IMR-90 (cell line): ENCODE measurements at regions not wholly inside any gene's neighbourhood (a gene's known extent, or its start where the extent isn't known, plus 50 kb on each side); places are given as distances from the start of the nearest gene placed in this dataset.

Experiments used
- ATAC-seq: fragments of 200-7000 bp; cut with Tn5 transposase; 2 replicates; pipeline ENCODE4 v1.9.1; 2020; ENCODE audit warnings: low read depth, mild to moderate bottlenecking, moderate library complexity
- BruUV-seq: library from RNA; stranded (reverse); fragments of 400-500 nt; replicated peaks from 2 replicates; lab custom pipeline; 2021; lab: Mats Ljungman, UMichigan
- CTCF ChIA-PET: fragments of 300-600 bp; formaldehyde crosslinking; extraction: SDS; loops from one replicate; lab custom pipeline; 2021; ENCODE audit warnings: antibody characterized with exemption; lab: Yijun Ruan, JAX
- POLR2A ChIA-PET: fragments of 300-600 bp; sonication (Branson Sonifier 250); formaldehyde crosslinking; loops from one replicate; lab custom pipeline; 2022; ENCODE audit warnings: antibody characterized with exemption; ENCODE audit not compliant: unreplicated experiment; lab: Charles Lee
- DNase-seq: peaks from one replicate; pipeline ENCODE4 v3.0.0; 2013
- H2AFZ ChIP-seq: replicated peaks from 2 replicates; pipeline ENCODE3; 2013; ENCODE audit warnings: low read length, mild to moderate bottlenecking; ENCODE audit not compliant: poor library complexity
- H2AK5ac ChIP-seq: 2 replicates; pipeline ENCODE4 v1.6.1; 2013; ENCODE audit warnings: low read depth, low read length, inconsistent platforms
- H2AK9ac ChIP-seq: replicated peaks from 2 replicates; pipeline ENCODE3; 2013; ENCODE audit warnings: mild to moderate bottlenecking, low read depth, low read length, moderate library complexity; ENCODE audit not compliant: poor library complexity
- H2BK120ac ChIP-seq: 2 replicates; pipeline ENCODE4 v1.6.1; 2013; ENCODE audit warnings: low read depth, low read length, inconsistent platforms
- H2BK15ac ChIP-seq: 3 replicates; pipeline ENCODE4 v1.6.1; 2013; ENCODE audit warnings: low read depth, low read length, inconsistent platforms
- H2BK20ac ChIP-seq: 2 replicates; pipeline ENCODE4 v1.6.1; 2013; ENCODE audit warnings: low read depth, mild to moderate bottlenecking, inconsistent platforms, low read length, moderate library complexity
- H2BK5ac ChIP-seq: 2 replicates; pipeline ENCODE4 v1.6.1; 2013; ENCODE audit warnings: mild to moderate bottlenecking, low read depth, low read length, inconsistent platforms; ENCODE audit not compliant: poor library complexity, severe bottlenecking
- H3K14ac ChIP-seq: replicated peaks from 2 replicates; pipeline ENCODE4 v1.6.1; 2013; ENCODE audit warnings: low read depth, low read length, inconsistent platforms
- H3K18ac ChIP-seq: 2 replicates; pipeline ENCODE4 v1.6.1; 2013; ENCODE audit warnings: low read depth, low read length, control low read depth
- H3K23ac ChIP-seq: 2 replicates; pipeline ENCODE4 v1.6.1; 2013; ENCODE audit warnings: low read depth, low read length, inconsistent platforms
- H3K27ac ChIP-seq: 2 replicates; pipeline ENCODE4 v1.5.1; 2013; ENCODE audit warnings: mild to moderate bottlenecking, control low read depth, low read length; ENCODE audit not compliant: insufficient read depth
- H3K27me3 ChIP-seq: 2 replicates; pipeline ENCODE4 v1.6.1; 2013; ENCODE audit warnings: low read length; ENCODE audit not compliant: control insufficient read depth, insufficient read depth
- H3K36me3 ChIP-seq: 2 replicates; pipeline ENCODE4 v1.6.1; 2013; ENCODE audit warnings: low read length, mixed read lengths; ENCODE audit not compliant: control insufficient read depth, insufficient read depth
- H3K4ac ChIP-seq: 2 replicates; pipeline ENCODE4 v1.6.1; 2013; ENCODE audit warnings: low read depth, low read length, inconsistent platforms
- H3K4me1 ChIP-seq: 2 replicates; pipeline ENCODE4 v1.6.1; 2013; ENCODE audit warnings: low read length, mixed read lengths; ENCODE audit not compliant: control insufficient read depth, insufficient read depth
- H3K4me2 ChIP-seq: 2 replicates; pipeline ENCODE4 v1.6.1; 2013; ENCODE audit warnings: low read depth, mild to moderate bottlenecking, control low read depth, low read length, moderate library complexity
- H3K4me3 ChIP-seq: 2 replicates; pipeline ENCODE4 v1.5.1; 2013; ENCODE audit warnings: low read depth, mild to moderate bottlenecking, control low read depth, low read length, moderate library complexity; ENCODE audit not compliant: insufficient read depth
- H3K56ac ChIP-seq: 2 replicates; pipeline ENCODE4 v1.6.1; 2013; ENCODE audit warnings: low read length, inconsistent platforms; ENCODE audit not compliant: insufficient read depth; ENCODE audit errors: extremely low read depth
- H3K79me1 ChIP-seq, 2 experiments: 2 replicates each; pipeline ENCODE4 v1.6.1; 2013; ENCODE audit warnings: low read length in 2 of 2, inconsistent platforms in 1 of 2, low read depth in 1 of 2
- H3K9ac ChIP-seq: 2 replicates; pipeline ENCODE4 v1.6.1; 2013; ENCODE audit warnings: low read depth, low read length, control low read depth
- H3K9me1 ChIP-seq: 2 replicates; pipeline ENCODE4 v1.6.1; 2013; ENCODE audit warnings: low read length, inconsistent platforms; ENCODE audit not compliant: insufficient read depth
- H3K9me3 ChIP-seq: 2 replicates; pipeline ENCODE4 v1.6.1; 2013; ENCODE audit warnings: low read length; ENCODE audit not compliant: control insufficient read depth, insufficient read depth
- H4K20me1 ChIP-seq: 2 replicates; pipeline ENCODE4 v1.6.1; 2013; ENCODE audit warnings: low read length, inconsistent platforms; ENCODE audit not compliant: insufficient read depth
- H4K5ac ChIP-seq: 2 replicates; pipeline ENCODE4 v1.6.1; 2013; ENCODE audit warnings: mild to moderate bottlenecking, low read depth, low read length, control low read depth
- H4K8ac ChIP-seq, 2 experiments: 2 replicates each; pipeline ENCODE4 v1.6.1; 2013; ENCODE audit warnings: low read depth in 2 of 2, low read length in 2 of 2, control low read depth in 1 of 2, inconsistent platforms in 1 of 2
- H4K91ac ChIP-seq: 2 replicates; pipeline ENCODE4 v1.6.1; 2013; ENCODE audit warnings: low read depth, low read length, inconsistent platforms; ENCODE audit not compliant: insufficient read depth
- BHLHE40 ChIP-seq: fragments of 150-350 bp; IDR thresholded peaks from 2 replicates; pipeline ENCODE4 v1.6.1; 2016; ENCODE audit warnings: mild to moderate bottlenecking, low read depth, low read length
- CHD1 ChIP-seq: IDR thresholded peaks from 2 replicates; pipeline ENCODE4 v1.6.1; 2012; ENCODE audit warnings: low read depth, low read length, improper control_type of control experiment
- CTCF ChIP-seq: conservative IDR thresholded peaks from 2 replicates; pipeline ENCODE4 v1.5.1; 2012; ENCODE audit warnings: mild to moderate bottlenecking, low read depth, low read length, improper control_type of control experiment
- FOS ChIP-seq: fragments of 150-350 bp; IDR thresholded peaks from 2 replicates; pipeline ENCODE4 v1.6.1; 2016; ENCODE audit warnings: low read depth, low read length
- MAZ ChIP-seq: IDR thresholded peaks from 2 replicates; pipeline ENCODE4 v1.6.1; 2012; ENCODE audit warnings: low read depth, mild to moderate bottlenecking, low read length, improper control_type of control experiment, moderate library complexity, borderline replicate concordance
- MXI1 ChIP-seq: IDR thresholded peaks from 2 replicates; pipeline ENCODE4 v1.6.1; 2012; ENCODE audit warnings: low read depth, mild to moderate bottlenecking, low read length, moderate library complexity, borderline replicate concordance
- POLR2A ChIP-seq: IDR thresholded peaks from 2 replicates; pipeline ENCODE4 v1.6.1; 2012; ENCODE audit warnings: mild to moderate bottlenecking, low read depth, low read length
- RCOR1 ChIP-seq: IDR thresholded peaks from 2 replicates; pipeline ENCODE4 v1.6.1; 2012; ENCODE audit warnings: mild to moderate bottlenecking, low read length, improper control_type of control experiment; ENCODE audit not compliant: insufficient replicate concordance
- WGBS, 2 experiments: methylation state at CpG; one replicate each; pipeline versions ENCODE4 v1.1.5 to v1.1.7; 2013; ENCODE audit warnings: missing lambda C conversion rate in 2 of 2; ENCODE audit not compliant: insufficient read length in 1 of 2; ENCODE audit errors: extremely low coverage in 2 of 2; 5-methylcytosine and 5-hydroxymethylcytosine counted together
- dilution Hi-C: fragments of 300-500 bp; cut with HindIII; formaldehyde crosslinking; loops from one replicate; pipeline ENCODE4 v1.14.3; 2018; ENCODE audit warnings: low sequenced_read_pairs; ENCODE audit not compliant: unreplicated experiment
- in situ Hi-C: fragments of 300-500 bp; cut with MboI; formaldehyde crosslinking; loops from 3 replicates; pipeline ENCODE4 v1.14.3; 2019; ENCODE audit warnings: low sequenced_read_pairs, inconsistent platforms, mixed read lengths
- intact Hi-C: fragments of 100-400 bp; cut with micrococcal nuclease; formaldehyde crosslinking; loops from 2 replicates; pipeline ENCODE4 v1.10.0; 2022

DNA sequence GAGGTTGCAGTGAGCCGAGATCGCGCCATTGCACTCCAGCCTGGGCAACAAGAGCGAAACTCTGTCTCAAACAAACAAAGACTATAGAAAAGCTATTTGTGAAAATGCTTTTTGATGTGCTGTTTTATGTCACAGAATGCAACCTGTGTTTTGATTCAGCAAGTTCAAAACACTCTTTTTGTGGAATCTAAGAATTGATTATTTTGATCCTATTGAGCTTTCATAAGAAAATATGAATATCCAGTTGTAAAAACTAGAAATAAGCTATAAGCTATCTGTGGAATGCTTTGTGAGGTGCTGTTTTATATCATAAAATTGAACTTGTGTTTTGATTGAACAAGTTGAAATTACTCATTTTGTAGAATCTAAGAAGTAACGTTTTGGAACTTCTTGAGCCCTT, 110.7 kb upstream of the VPREB1 start:
- no peak overlapping the region for H3K14ac ChIP-seq
- no peaks in the 10 kb centered on the region for H3K9me1 ChIP-seq
- in situ Hi-C loops (no loop called here), dilution Hi-C loops (no loop called here), intact Hi-C loops (no loop called here)
- H2BK15ac ChIP-seq = no peak overlapping the region
- CTCF ChIA-PET = no interaction called here
- no peak for ATAC-seq
- H3K27ac ChIP-seq = no peak overlapping the region
- H2BK20ac ChIP-seq = no peak overlapping the region
- no peak overlapping the region for H3K56ac ChIP-seq
- no peak overlapping the region for H3K4me2 ChIP-seq
- no peak overlapping the region for H2BK120ac ChIP-seq
- H3K4me3 ChIP-seq = no peak overlapping the region
- no peaks in the 10 kb centered on the region for H3K36me3 ChIP-seq
- H4K5ac ChIP-seq = no peak overlapping the region
- no peak overlapping the region for H4K91ac ChIP-seq
- peaks cover 21% of the 10 kb centered on the region for H3K27me3 ChIP-seq
- H3K9ac ChIP-seq = no peak overlapping the region
- no peaks in the 10 kb centered on the region for H3K79me1 ChIP-seq
- POLR2A ChIA-PET = no interaction called here
- no peak overlapping the region for H2AK5ac ChIP-seq
- no CpG with 5 or more reads among the region's 5 CpGs for WGBS, 2 experiments
- no peaks in the 10 kb centered on the region for H4K20me1 ChIP-seq
- no peak overlapping the region for H2AFZ ChIP-seq
- no peaks in the 10 kb centered on the region for H3K9me3 ChIP-seq
- no peak for TF ChIP-seq CTCF
- no peak for TF ChIP-seq MXI1
- TF ChIP-seq POLR2A = no peak
- TF ChIP-seq FOS = no peak
- TF ChIP-seq BHLHE40 = no peak
- no peak for TF ChIP-seq MAZ
- TF ChIP-seq CHD1 = no peak
- TF ChIP-seq RCOR1 = no peak
- DNase-seq = no peak
- H3K18ac ChIP-seq = no peak overlapping the region
- H3K23ac ChIP-seq = no peak overlapping the region
- no peak overlapping the region for H4K8ac ChIP-seq
- H2BK5ac ChIP-seq = no peak overlapping the region
- H2AK9ac ChIP-seq = no peak overlapping the region
- no peak overlapping the region for H3K4ac ChIP-seq
- H3K4me1 ChIP-seq = no peaks in the 10 kb centered on the region
- no TSS peak for BruUV-seq
